Hepatocyte (in vitro differentiated cells): ENCODE measurements at regions not wholly inside any gene's neighbourhood (a gene's known extent, or its start where the extent isn't known, plus 50 kb on each side); places are given as distances from the start of the nearest gene placed in this dataset.
"Not testable (repeated sequence)": the region's sequence is repeated elsewhere in the genome, so short reads cannot be mapped to it uniquely, and the experiment has no call there.

Experiments
- DNase-seq: peaks from one replicate; pipeline ENCODE4 v3.0.0-alpha.2; 2016; ENCODE audit warnings: low spot score
- H2AFZ ChIP-seq: fragments of 200-600 bp; sonication (generic); 2 replicates; pipeline ENCODE4 v1.6.0; 2016; ENCODE audit warnings: antibody characterized with exemption, mild to moderate bottlenecking
- H3K27ac ChIP-seq: fragments of 200-600 bp; sonication (generic); 2 replicates; pipeline ENCODE4 v1.5.1; 2016; ENCODE audit warnings: mild to moderate bottlenecking
- H3K27me3 ChIP-seq: fragments of 200-600 bp; sonication (generic); 2 replicates; pipeline ENCODE4 v1.6.1; 2016
- H3K36me3 ChIP-seq: fragments of 200-600 bp; sonication (generic); replicated peaks from 2 replicates; pipeline ENCODE4 v1.5.1; 2016; ENCODE audit warnings: low read depth; ENCODE audit not compliant: insufficient read depth
- H3K4me1 ChIP-seq: fragments of 200-600 bp; sonication (generic); 2 replicates; pipeline ENCODE4 v1.5.1; 2016; ENCODE audit warnings: mild to moderate bottlenecking, moderate library complexity; ENCODE audit not compliant: insufficient read depth
- H3K4me2 ChIP-seq: fragments of 200-600 bp; sonication (generic); 2 replicates; pipeline ENCODE4 v1.6.0; 2016
- H3K4me3 ChIP-seq: fragments of 200-600 bp; sonication (generic); 2 replicates; pipeline ENCODE4 v1.5.1; 2016; ENCODE audit warnings: mild to moderate bottlenecking
- H3K79me2 ChIP-seq: fragments of 200-600 bp; sonication (generic); 2 replicates; pipeline ENCODE4 v1.6.0; 2017; ENCODE audit warnings: mild to moderate bottlenecking
- H3K9me2 ChIP-seq: fragments of 200-600 bp; sonication (generic); replicated peaks from 2 replicates; pipeline ENCODE4 v1.6.0; 2017; ENCODE audit warnings: mild to moderate bottlenecking; ENCODE audit not compliant: insufficient read depth
- H3K9me3 ChIP-seq: fragments of 200-600 bp; sonication (generic); 2 replicates; pipeline ENCODE4 v1.5.1; 2016; ENCODE audit warnings: low read depth, mild to moderate bottlenecking
- H4K20me1 ChIP-seq: fragments of 200-600 bp; sonication (generic); 2 replicates; pipeline ENCODE4 v1.6.0; 2016; ENCODE audit warnings: mild to moderate bottlenecking; ENCODE audit not compliant: insufficient read depth, poor library complexity, severe bottlenecking
- CTCF ChIP-seq: fragments of 200-600 bp; sonication (generic); IDR thresholded peaks from 2 replicates; pipeline ENCODE4 v1.5.1; 2016; ENCODE audit warnings: antibody characterized with exemption, mild to moderate bottlenecking; ENCODE audit not compliant: poor library complexity
- EZH2 ChIP-seq: fragments of 200-600 bp; sonication (generic); IDR thresholded peaks from 2 replicates; pipeline ENCODE4 v1.6.1; 2016; ENCODE audit warnings: antibody characterized with exemption, mild to moderate bottlenecking, borderline replicate concordance
- EZH2phosphoT487 ChIP-seq: fragments of 200-600 bp; sonication (generic); IDR thresholded peaks from one replicate; pipeline ENCODE4 v1.6.1; 2018; ENCODE audit warnings: antibody characterized with exemption, mild to moderate bottlenecking, low read depth, moderate library complexity; ENCODE audit not compliant: unreplicated experiment, severe bottlenecking
- WGBS: methylation state at CpG from one replicate; pipeline ENCODE4 v1.1.6; 2016; ENCODE audit warnings: low lambda C conversion rate; ENCODE audit errors: missing lambda C conversion rate; 5-methylcytosine and 5-hydroxymethylcytosine counted together

DNA sequence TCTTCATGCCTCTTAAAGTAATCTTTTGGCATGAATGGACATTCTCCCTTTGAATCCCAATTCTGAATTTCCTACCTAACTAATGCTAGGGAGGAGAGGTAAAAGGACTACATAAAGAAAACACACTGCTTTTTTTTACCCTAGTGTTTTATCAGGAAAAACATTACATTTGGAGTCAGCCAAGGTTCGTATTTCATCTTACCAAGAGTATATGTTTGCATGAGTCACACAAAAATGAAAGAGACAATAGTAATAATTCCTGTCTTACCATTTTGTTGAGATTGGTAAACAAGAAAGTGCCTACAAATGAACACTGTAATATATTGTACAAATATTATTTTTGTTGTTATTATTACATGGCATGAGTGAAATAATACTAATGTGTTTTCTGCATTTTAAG lies 112.9 kb upstream of the WARS2 start:
- Histone ChIP-seq H3K36me3 (no peaks in the 10 kb centered on the region), H3K4me2 (no peak overlapping the region), H3K9me3 (no peaks in the 10 kb centered on the region), H3K27me3 (no peaks in the 10 kb centered on the region), H3K9me2 (no peaks in the 10 kb centered on the region), H4K20me1 (no peaks in the 10 kb centered on the region), H3K79me2 (no peaks in the 10 kb centered on the region), H3K4me1 (no peaks in the 10 kb centered on the region), H3K4me3 (no peak overlapping the region), H2AFZ (no peak overlapping the region), H3K27ac (no peak overlapping the region)
- WGBS, result 81% methylated on average over 1 of the region's 1 CpG
- DNase-seq, result no peak
- TF ChIP-seq CTCF (no peak), EZH2 (no peak), EZH2phosphoT487 (no peak)

DNA sequence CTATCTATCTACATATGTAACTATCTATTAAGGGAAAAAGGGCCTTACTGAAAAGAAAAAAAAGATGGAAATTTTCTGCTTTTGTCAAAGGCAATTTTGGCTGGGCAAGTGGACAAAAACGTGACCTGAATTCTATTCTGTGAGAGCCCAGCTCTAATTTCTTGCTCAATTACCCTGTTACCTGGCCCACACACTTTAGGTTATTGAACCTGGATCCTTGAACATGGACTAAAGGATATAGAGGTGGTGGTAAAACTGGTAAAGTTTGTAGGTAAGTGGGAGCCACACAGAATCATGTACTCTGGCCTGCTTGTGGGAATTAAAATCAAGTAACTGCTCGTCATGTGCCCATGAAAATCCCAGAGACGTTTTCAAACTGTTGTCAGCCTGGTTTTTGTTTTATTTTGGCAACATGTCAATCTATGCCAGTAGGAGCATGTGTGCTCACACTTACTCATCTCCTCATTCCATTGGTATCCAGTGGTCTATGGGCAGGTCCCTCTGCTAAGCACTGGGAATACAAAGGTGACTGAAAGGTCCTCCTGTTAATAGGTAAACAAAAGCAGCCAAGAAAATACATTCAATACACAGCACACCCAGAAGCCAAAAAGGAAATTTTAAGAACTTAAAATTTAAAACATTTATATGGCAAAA lies 113.7 kb upstream of the WARS2 start:
- Histone ChIP-seq H3K4me1 (no peaks in the 10 kb centered on the region), H3K9me2 (no peaks in the 10 kb centered on the region)
- TF ChIP-seq EZH2phosphoT487, result no peak
- TF ChIP-seq EZH2, result no peak
- no peak for TF ChIP-seq CTCF

DNA sequence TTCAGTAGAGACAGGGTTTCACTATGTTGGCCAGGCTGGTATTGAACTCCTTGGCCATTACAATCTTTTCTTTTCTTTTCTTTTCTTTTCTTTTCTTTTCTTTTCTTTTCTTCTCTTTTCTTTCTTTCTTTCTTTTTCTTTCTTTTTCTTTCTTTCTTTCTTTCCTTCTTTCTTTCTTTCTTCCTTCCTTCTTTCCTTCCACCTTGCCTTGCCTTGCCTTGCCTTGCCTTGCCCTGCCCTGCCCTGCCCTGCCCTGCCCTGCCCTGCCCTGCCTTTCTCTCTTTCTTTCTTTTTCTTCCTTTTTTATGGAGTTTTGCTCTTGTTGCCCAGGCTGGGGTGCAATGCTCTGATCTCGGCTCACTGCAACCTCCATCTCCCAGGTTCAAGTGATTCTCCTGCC lies 112.5 kb upstream of the HAO2 start:
- not testable (repeated sequence) for DNase-seq, H3K36me3 ChIP-seq
- WGBS, result no CpG with 5 or more reads among the region's 1 CpG

More for the DNA sequence above, 113.7 kb upstream of the WARS2 start:
- Histone ChIP-seq H3K79me2 (no peaks in the 10 kb centered on the region), H3K4me2 (no peak overlapping the region), H3K9me3 (no peaks in the 10 kb centered on the region), H3K27me3 (no peaks in the 10 kb centered on the region), H4K20me1 (no peaks in the 10 kb centered on the region), H3K27ac (no peak overlapping the region), H3K36me3 (no peaks in the 10 kb centered on the region), H3K4me3 (no peak overlapping the region), H2AFZ (no peak overlapping the region)
- DNase-seq, result no peak
- WGBS, result 69% methylated on average over 3 of the region's 3 CpGs

DNA sequence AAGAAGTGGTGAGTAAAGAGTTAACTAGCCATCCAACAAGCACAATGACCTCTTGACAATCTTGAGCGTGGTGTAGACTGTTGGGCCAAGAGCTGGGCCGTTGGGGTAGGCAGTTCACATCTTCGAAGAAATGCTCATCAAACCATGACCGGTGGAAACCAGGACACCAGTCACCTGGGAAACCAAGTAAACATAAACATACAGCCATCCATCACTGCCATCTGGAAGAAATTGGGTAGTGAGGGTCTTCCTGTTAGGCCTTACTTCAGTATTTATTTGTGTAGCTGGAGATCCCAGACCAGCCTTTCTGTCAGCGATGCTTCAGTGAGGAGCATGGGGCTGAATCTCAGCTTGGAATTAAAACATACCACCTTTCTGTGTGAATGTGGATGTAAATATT lies 108.1 kb upstream of the HAO2 start:
- no peaks in the 10 kb centered on the region for H3K9me3 ChIP-seq
- no peaks in the 10 kb centered on the region for H3K79me2 ChIP-seq
- no peak overlapping the region for H2AFZ ChIP-seq
- H3K4me3 ChIP-seq, result no peak overlapping the region
- no peak overlapping the region for H3K27ac ChIP-seq
- no peaks in the 10 kb centered on the region for H3K9me2 ChIP-seq
- 85% methylated on average over 5 of the region's 5 CpGs for WGBS
- H3K4me2 ChIP-seq, result no peak overlapping the region
- no peak for TF ChIP-seq CTCF
- no peak for TF ChIP-seq EZH2
- TF ChIP-seq EZH2phosphoT487, result no peak
- no peaks in the 10 kb centered on the region for H3K27me3 ChIP-seq
- no peaks in the 10 kb centered on the region for H3K36me3 ChIP-seq
- H4K20me1 ChIP-seq, result no peaks in the 10 kb centered on the region
- no peaks in the 10 kb centered on the region for H3K4me1 ChIP-seq
- DNase-seq, result no peak

More for the DNA sequence above, 112.5 kb upstream of the HAO2 start:
- H3K27me3 ChIP-seq, H3K27ac ChIP-seq, H3K9me3 ChIP-seq, H3K4me2 ChIP-seq, H3K4me3 ChIP-seq, H2AFZ ChIP-seq, H3K9me2 ChIP-seq, H3K4me1 ChIP-seq, H4K20me1 ChIP-seq, H3K79me2 ChIP-seq: not testable (repeated sequence)
